ENCODE measurements at regions not wholly inside any gene's neighbourhood (a gene's known extent, or its start where the extent isn't known, plus 50 kb on each side); places are given as distances from the start of the nearest gene placed in this dataset.

DNA sequence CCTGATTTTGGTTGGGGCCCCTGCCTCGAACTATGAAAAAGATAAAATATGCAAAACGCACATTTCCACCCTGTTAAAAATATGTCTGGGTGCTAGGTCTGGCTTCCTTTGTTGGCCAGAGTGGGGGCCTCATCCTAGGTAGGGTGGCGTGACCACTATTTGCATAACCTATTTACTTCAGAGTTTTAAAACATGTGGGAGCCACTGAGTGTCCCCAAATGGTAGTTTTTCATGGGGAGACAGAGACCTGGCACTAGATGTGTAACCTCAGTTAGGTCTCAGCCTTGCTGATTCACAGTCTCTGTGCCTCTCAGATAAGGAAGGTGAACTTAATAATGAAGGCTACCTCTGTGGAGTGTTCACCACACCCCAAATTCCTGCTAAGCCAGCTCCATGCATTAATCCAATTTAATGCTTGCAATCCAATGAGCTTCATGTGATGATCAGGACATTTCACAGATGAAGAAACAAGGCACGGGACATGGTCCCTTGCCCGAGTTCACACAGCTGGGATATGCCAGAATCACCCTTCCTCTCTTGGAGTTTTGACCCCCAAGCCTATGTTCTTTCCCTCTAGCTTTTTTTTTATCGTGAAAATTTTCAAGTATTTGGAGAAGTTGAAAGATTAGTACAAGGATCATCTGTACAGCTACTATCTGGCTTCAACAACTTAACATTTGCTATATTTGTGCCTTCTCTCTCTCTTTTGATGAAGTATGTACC is 103.4 kb downstream of the IRF8 start:
- FAIRE-seq (no peak), DNase-seq (ENCODE audit: insufficient read length, low spot score) (no peak)
- no peak for TF ChIP-seq CTCF (IDR thresholded peaks at IDR 0.05; ENCODE audit: insufficient read depth, missing control alignments)

- FAIRE-seq (no peak), DNase-seq (ENCODE audit: insufficient read length, low spot score) (no peak)
- TF ChIP-seq CTCF (IDR thresholded peaks at IDR 0.05; ENCODE audit: insufficient read depth, missing control alignments) = no peak
These were observed 108.6 kb downstream of the IRF8 start for GRCh38 chr16:86007524-86007923.

- no peak for DNase-seq (ENCODE audit: insufficient read length, low spot score)
- no peak for TF ChIP-seq CTCF (IDR thresholded peaks at IDR 0.05; ENCODE audit: insufficient read depth, missing control alignments)
- no peak for FAIRE-seq
These were observed 111.7 kb downstream of the IRF8 start for GRCh38 chr16:86010680-86011141.

GRCh38 chr16:86011532-86011931 is 112.6 kb downstream of the IRF8 start:
- no peak for TF ChIP-seq CTCF (IDR thresholded peaks at IDR 0.05; ENCODE audit: insufficient read depth, missing control alignments)

GRCh38 chr16:86012221-86012620 is 113.3 kb downstream of the IRF8 start:
- no peak for TF ChIP-seq CTCF (IDR thresholded peaks at IDR 0.05; ENCODE audit: insufficient read depth, missing control alignments)
- FAIRE-seq (no peak), DNase-seq (ENCODE audit: insufficient read length, low spot score) (no peak)

More at GRCh38 chr16:86011532-86011931, 112.6 kb downstream of the IRF8 start:
- DNase-seq (ENCODE audit: insufficient read length, low spot score) (no peak), FAIRE-seq (no peak)

DNA sequence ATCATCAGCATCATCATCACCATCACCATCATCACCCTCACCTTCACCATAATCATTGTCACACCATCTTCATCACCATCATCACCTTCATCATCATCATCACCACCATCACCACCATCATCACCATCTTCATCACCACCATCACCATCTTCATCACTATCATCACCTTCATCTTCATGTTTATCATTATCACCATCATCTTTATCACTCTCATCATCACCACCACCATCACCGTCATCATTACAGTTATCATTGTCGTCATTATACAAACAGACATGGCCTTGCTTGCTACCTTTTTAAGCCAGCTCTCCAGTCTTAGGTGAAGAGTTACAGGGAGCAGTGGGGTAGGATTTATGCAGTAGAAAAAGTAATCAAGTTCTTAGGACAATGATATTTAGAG is 114.9 kb downstream of the IRF8 start:
- TF ChIP-seq CTCF (IDR thresholded peaks at IDR 0.05; ENCODE audit: insufficient read depth, missing control alignments) = no peak
- FAIRE-seq (no peak), DNase-seq (ENCODE audit: insufficient read length, low spot score) (no peak)

GRCh38 chr16:86015606-86016005 is 116.6 kb downstream of the IRF8 start:
- no peak for DNase-seq (ENCODE audit: insufficient read length, low spot score)
- no peak for TF ChIP-seq CTCF (IDR thresholded peaks at IDR 0.05; ENCODE audit: insufficient read depth, missing control alignments)
- FAIRE-seq = no peak
